Adipocyte (in vitro differentiated cells): ENCODE measurements at regions not wholly inside any gene's neighbourhood (a gene's known extent, or its start where the extent isn't known, plus 50 kb on each side); places are given as distances from the start of the nearest gene placed in this dataset.
A peak's percentile ranks its signal among the peaks of the same experiment; 100 is the strongest.

Experiments
- DNase-seq: peaks from one replicate; pipeline ENCODE4 v3.0.0-alpha.2; 2015; ENCODE audit warnings: low read depth
- H3K27me3 ChIP-seq: replicated peaks from 2 replicates; pipeline ENCODE4 v1.7.0; 2013; ENCODE audit warnings: mild to moderate bottlenecking, low read length, moderate library complexity; ENCODE audit not compliant: control insufficient read depth, insufficient read depth
- H3K36me3 ChIP-seq: 2 replicates; pipeline ENCODE4 v1.7.0; 2013; ENCODE audit warnings: low read length, mild to moderate bottlenecking, moderate library complexity; ENCODE audit not compliant: control insufficient read depth, insufficient read depth, severe bottlenecking
- H3K4me1 ChIP-seq: 2 replicates; pipeline ENCODE4 v1.7.0; 2013; ENCODE audit warnings: mild to moderate bottlenecking, low read length, moderate library complexity; ENCODE audit not compliant: control insufficient read depth, insufficient read depth
- H3K4me3 ChIP-seq: 2 replicates; pipeline ENCODE4 v1.7.0; 2013; ENCODE audit warnings: mild to moderate bottlenecking, low read length, moderate library complexity
- H3K9ac ChIP-seq: 2 replicates; pipeline ENCODE4 v1.7.0; 2013; ENCODE audit warnings: mild to moderate bottlenecking, low read length, moderate library complexity
- H3K9me3 ChIP-seq: 2 replicates; pipeline ENCODE4 v1.7.0; 2013; ENCODE audit warnings: mild to moderate bottlenecking, low read length, moderate library complexity; ENCODE audit not compliant: control insufficient read depth

GRCh38 chr3:115254492-115255196 is 107.6 kb upstream of the ZBTB20 start:
- DNase-seq: no peak
- Histone ChIP-seq H3K36me3 (no peaks in the 10 kb centered on the region), H3K9me3 (peaks cover 10% of the 10 kb centered on the region), H3K4me1 (no peaks in the 10 kb centered on the region), H3K4me3 (no peak overlapping the region), H3K9ac (no peak overlapping the region), H3K27me3 (no peaks in the 10 kb centered on the region)

GRCh38 chr3:115255197-115255585 is 108.1 kb upstream of the ZBTB20 start:
- DNase-seq: no peak
- H3K4me3 ChIP-seq: no peak overlapping the region
- H3K9ac ChIP-seq: no peak overlapping the region
- no peaks in the 10 kb centered on the region for H3K36me3 ChIP-seq
- H3K4me1 ChIP-seq: no peaks in the 10 kb centered on the region
- peaks cover 10% of the 10 kb centered on the region for H3K9me3 ChIP-seq
- no peaks in the 10 kb centered on the region for H3K27me3 ChIP-seq

- peaks cover 9% of the 10 kb centered on the region for H3K4me1 ChIP-seq
- no peaks in the 10 kb centered on the region for H3K36me3 ChIP-seq
- H3K4me3 ChIP-seq: no peak overlapping the region
- H3K9me3 ChIP-seq: no peaks in the 10 kb centered on the region
- no peaks in the 10 kb centered on the region for H3K27me3 ChIP-seq
- H3K9ac ChIP-seq: no peak overlapping the region
- DNase-seq: no peak
These were observed 123.8 kb upstream of the ZBTB20 start for GRCh38 chr3:115270849-115271248.

- Histone ChIP-seq H3K9ac (no peak overlapping the region), H3K36me3 (no peaks in the 10 kb centered on the region), H3K4me3 (no peak overlapping the region), H3K27me3 (no peaks in the 10 kb centered on the region), H3K9me3 (no peaks in the 10 kb centered on the region), H3K4me1 (peaks cover 15% of the 10 kb centered on the region)
- no peak for DNase-seq
These were observed 125.1 kb upstream of the ZBTB20 start for GRCh38 chr3:115272036-115272824.

- Histone ChIP-seq H3K9me3 (no peaks in the 10 kb centered on the region), H3K4me3 (no peak overlapping the region), H3K36me3 (no peaks in the 10 kb centered on the region), H3K27me3 (no peaks in the 10 kb centered on the region), H3K4me1 (peaks cover 34% of the 10 kb centered on the region), H3K9ac (no peak overlapping the region)
- DNase-seq: peak; percentile 18
These were observed 128.8 kb upstream of the ZBTB20 start for GRCh38 chr3:115275896-115276295.

GRCh38 chr3:115279939-115280338 is 132.9 kb upstream of the ZBTB20 start:
- H3K4me3 ChIP-seq: no peak overlapping the region
- H3K27me3 ChIP-seq: no peaks in the 10 kb centered on the region
- H3K9ac ChIP-seq: peak overlapping the region; percentile 49
- H3K9me3 ChIP-seq: no peaks in the 10 kb centered on the region
- DNase-seq: peak; percentile 73
- H3K4me1 ChIP-seq: peaks cover 45% of the 10 kb centered on the region
- no peaks in the 10 kb centered on the region for H3K36me3 ChIP-seq

GRCh38 chr3:115280506-115280905 is 133.4 kb upstream of the ZBTB20 start:
- Histone ChIP-seq H3K9ac (peak overlapping the region; percentile 13), H3K4me1 (peaks cover 39% of the 10 kb centered on the region), H3K4me3 (no peak overlapping the region), H3K27me3 (no peaks in the 10 kb centered on the region), H3K36me3 (no peaks in the 10 kb centered on the region), H3K9me3 (no peaks in the 10 kb centered on the region)
- DNase-seq: peak; percentile 28

- no peaks in the 10 kb centered on the region for H3K27me3 ChIP-seq
- no peaks in the 10 kb centered on the region for H3K36me3 ChIP-seq
- no peak overlapping the region for H3K9ac ChIP-seq
- no peaks in the 10 kb centered on the region for H3K9me3 ChIP-seq
- DNase-seq: no peak
- no peak overlapping the region for H3K4me3 ChIP-seq
- peaks cover 30% of the 10 kb centered on the region for H3K4me1 ChIP-seq
These were observed 134.9 kb upstream of the ZBTB20 start for GRCh38 chr3:115281697-115282675.

- H3K36me3 ChIP-seq: no peaks in the 10 kb centered on the region
- no peak overlapping the region for H3K4me3 ChIP-seq
- no peaks in the 10 kb centered on the region for H3K9me3 ChIP-seq
These were observed 137.9 kb upstream of the ZBTB20 start for GRCh38 chr3:115284980-115285379.

GRCh38 chr3:115286529-115287197 is 139.6 kb upstream of the ZBTB20 start:
- Histone ChIP-seq H3K27me3 (no peaks in the 10 kb centered on the region), H3K9me3 (no peaks in the 10 kb centered on the region), H3K4me1 (peaks cover 7% of the 10 kb centered on the region), H3K4me3 (no peak overlapping the region), H3K36me3 (no peaks in the 10 kb centered on the region), H3K9ac (no peak overlapping the region)
- no peak for DNase-seq

More at GRCh38 chr3:115284980-115285379, 137.9 kb upstream of the ZBTB20 start:
- no peak for DNase-seq
- H3K9ac ChIP-seq: no peak overlapping the region
- H3K27me3 ChIP-seq: no peaks in the 10 kb centered on the region
- H3K4me1 ChIP-seq: peaks cover 21% of the 10 kb centered on the region
